Keratinocyte (primary cell): ENCODE measurements at regions not wholly inside any gene's neighbourhood (a gene's known extent, or its start where the extent isn't known, plus 50 kb on each side); places are given as distances from the start of the nearest gene placed in this dataset.

Experiments
- DNase-seq: peaks from one replicate; pipeline ENCODE4 v3.0.0-alpha.2; 2011; ENCODE audit warnings: low read depth, missing footprints, low spot score
- FAIRE-seq: peaks from 2 replicates; lab custom pipeline; 2011; peaks lifted over from hg19 to GRCh38; lab: Jason Lieb, UNC
- H2AFZ ChIP-seq: 2 replicates; pipeline ENCODE4 v1.6.0; 2012; ENCODE audit warnings: low read length, control low read depth, inconsistent platforms; ENCODE audit not compliant: control insufficient read depth
- H3K27ac ChIP-seq: 2 replicates; pipeline ENCODE4 v1.5.1; 2011; ENCODE audit warnings: low read length; ENCODE audit not compliant: control insufficient read depth, insufficient read depth
- H3K27me3 ChIP-seq: 3 replicates; pipeline ENCODE4 v1.6.0; 2011; ENCODE audit warnings: low read length; ENCODE audit not compliant: control insufficient read depth, insufficient read depth; ENCODE audit errors: extremely low read depth
- H3K36me3 ChIP-seq, 2 experiments: 2 replicates in 1 of 2; 3 replicates in 1 of 2; pipeline ENCODE4 v1.5.1; 2011; ENCODE audit warnings: low read length in 2 of 2, mild to moderate bottlenecking in 1 of 2; ENCODE audit not compliant: control insufficient read depth in 2 of 2, insufficient read depth in 2 of 2; ENCODE audit errors: extremely low read depth in 1 of 2
- H3K4me1 ChIP-seq: 3 replicates; pipeline ENCODE4 v1.5.1; 2011; ENCODE audit warnings: low read length; ENCODE audit not compliant: control insufficient read depth, insufficient read depth; ENCODE audit errors: extremely low read depth
- H3K4me2 ChIP-seq: 3 replicates; pipeline ENCODE4 v1.6.0; 2011; ENCODE audit warnings: low read depth, low read length; ENCODE audit not compliant: control insufficient read depth, insufficient read depth; ENCODE audit errors: extremely low read depth
- H3K4me3 ChIP-seq, 3 experiments: fragments of 200-600 bp in 1 of 3; sonication (generic) in 1 of 3; 2 replicates in 2 of 3; 3 replicates in 1 of 3; pipeline ENCODE4 v1.5.1; 2011 to 2016; ENCODE audit warnings: low read length in 3 of 3, mild to moderate bottlenecking in 3 of 3, control low read depth in 2 of 3, inconsistent platforms in 1 of 3, low read depth in 1 of 3, mixed read lengths in 1 of 3, mixed run types in 1 of 3, moderate library complexity in 1 of 3; ENCODE audit not compliant: control insufficient read depth in 2 of 3, insufficient read depth in 2 of 3; ENCODE audit errors: extremely low read depth in 1 of 3
- H3K79me2 ChIP-seq: 2 replicates; pipeline ENCODE4 v1.6.0; 2012; ENCODE audit warnings: low read length; ENCODE audit not compliant: control insufficient read depth, insufficient read depth
- H3K9ac ChIP-seq: 3 replicates; pipeline ENCODE4 v1.6.0; 2011; ENCODE audit warnings: low read length; ENCODE audit not compliant: control insufficient read depth, insufficient read depth; ENCODE audit errors: extremely low read depth
- H3K9me1 ChIP-seq: 3 replicates; pipeline ENCODE4 v1.6.0; 2011; ENCODE audit warnings: low read length; ENCODE audit not compliant: control insufficient read depth, insufficient read depth; ENCODE audit errors: extremely low read depth
- H3K9me3 ChIP-seq: 2 replicates; pipeline ENCODE4 v1.5.1; 2012; ENCODE audit warnings: low read depth, low read length; ENCODE audit not compliant: control insufficient read depth
- H4K20me1 ChIP-seq: 3 replicates; pipeline ENCODE4 v1.6.0; 2011; ENCODE audit warnings: low read length; ENCODE audit not compliant: control insufficient read depth, insufficient read depth; ENCODE audit errors: extremely low read depth
- EZH2 ChIP-seq: IDR thresholded peaks from one replicate; pipeline ENCODE4 v1.6.1; 2012; ENCODE audit warnings: inconsistent platforms, mild to moderate bottlenecking, low read length, moderate library complexity
- dilution Hi-C: fragments of 300-500 bp; cut with MboI; formaldehyde crosslinking; loops from one replicate; pipeline ENCODE4 v1.7.0; 2020; ENCODE audit warnings: low sequenced_read_pairs; ENCODE audit not compliant: extremely low pct_ligation_motif_present
- TF ChIP-seq, protein P1 (sequence below), 3 experiments: IDR thresholded peaks in 1 of 3; conservative IDR thresholded peaks in 1 of 3; optimal IDR thresholded peaks in 1 of 3; 2 replicates in 2 of 3; 3 replicates in 1 of 3; pipeline versions ENCODE3 to v1.5.1; 2011; ENCODE audit warnings: low read length in 3 of 3, mild to moderate bottlenecking in 3 of 3, moderate library complexity in 2 of 3, control low read depth in 1 of 3, inconsistent platforms in 1 of 3; ENCODE audit not compliant: insufficient read depth in 2 of 3; ENCODE audit errors: extremely low read depth in 1 of 3

DNA sequence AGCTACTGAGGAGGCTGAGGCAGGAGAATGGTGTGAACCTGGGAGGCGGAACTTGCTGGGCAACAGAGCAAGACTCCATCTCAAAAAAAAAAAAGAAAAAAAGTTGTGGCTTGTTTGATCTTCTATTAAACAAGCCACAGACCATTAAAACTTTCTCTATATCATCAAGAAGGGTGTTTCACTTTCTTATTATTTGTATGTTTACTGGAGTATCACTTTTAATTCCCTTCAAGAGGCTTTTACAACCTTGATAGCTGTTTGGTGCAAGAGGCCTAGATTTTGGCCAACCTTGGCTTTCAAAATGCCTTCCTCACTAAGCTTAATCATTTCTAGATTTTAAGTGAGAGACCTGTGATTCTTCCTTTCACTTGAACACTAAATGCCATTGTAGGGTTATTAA lies 339.1 kb downstream of the TSN start:
- FAIRE-seq: no peak
- dilution Hi-C loops: no loop called here
- H3K79me2 ChIP-seq: no peaks in the 10 kb centered on the region

DNA sequence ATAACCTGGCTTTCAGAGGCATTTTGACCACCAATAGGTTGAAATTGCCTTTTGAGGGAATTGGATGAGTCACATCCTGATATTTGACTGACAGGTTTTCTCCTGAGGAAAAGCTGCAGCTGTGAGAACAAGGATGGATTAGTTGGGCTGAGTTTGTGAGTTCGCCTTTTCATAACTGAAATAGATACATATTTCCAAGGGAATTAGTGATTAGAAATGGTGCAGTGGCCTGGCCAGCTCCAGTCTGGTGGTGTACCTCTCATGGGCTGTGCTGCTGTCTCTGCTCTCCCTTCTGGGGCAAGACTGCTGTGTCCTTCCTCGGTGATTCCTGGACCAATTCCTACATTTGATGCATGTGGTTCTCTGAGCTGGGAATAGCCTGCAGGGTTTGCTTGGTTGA lies 341.3 kb downstream of the TSN start:
- Histone ChIP-seq H3K27me3 (no peaks in the 10 kb centered on the region), H3K9me3 (no peaks in the 10 kb centered on the region), H4K20me1 (no peaks in the 10 kb centered on the region), H2AFZ (no peak overlapping the region), H3K79me2 (no peaks in the 10 kb centered on the region), H3K9me1 (no peaks in the 10 kb centered on the region), H3K9ac (no peak overlapping the region), H3K4me2 (no peak overlapping the region), H3K4me3 (no peak overlapping the region), H3K27ac (no peak overlapping the region), H3K36me3 (no peaks in the 10 kb centered on the region), H3K4me1 (no peaks in the 10 kb centered on the region)
- no peak for TF ChIP-seq EZH2
- TF ChIP-seq, protein P1, sequence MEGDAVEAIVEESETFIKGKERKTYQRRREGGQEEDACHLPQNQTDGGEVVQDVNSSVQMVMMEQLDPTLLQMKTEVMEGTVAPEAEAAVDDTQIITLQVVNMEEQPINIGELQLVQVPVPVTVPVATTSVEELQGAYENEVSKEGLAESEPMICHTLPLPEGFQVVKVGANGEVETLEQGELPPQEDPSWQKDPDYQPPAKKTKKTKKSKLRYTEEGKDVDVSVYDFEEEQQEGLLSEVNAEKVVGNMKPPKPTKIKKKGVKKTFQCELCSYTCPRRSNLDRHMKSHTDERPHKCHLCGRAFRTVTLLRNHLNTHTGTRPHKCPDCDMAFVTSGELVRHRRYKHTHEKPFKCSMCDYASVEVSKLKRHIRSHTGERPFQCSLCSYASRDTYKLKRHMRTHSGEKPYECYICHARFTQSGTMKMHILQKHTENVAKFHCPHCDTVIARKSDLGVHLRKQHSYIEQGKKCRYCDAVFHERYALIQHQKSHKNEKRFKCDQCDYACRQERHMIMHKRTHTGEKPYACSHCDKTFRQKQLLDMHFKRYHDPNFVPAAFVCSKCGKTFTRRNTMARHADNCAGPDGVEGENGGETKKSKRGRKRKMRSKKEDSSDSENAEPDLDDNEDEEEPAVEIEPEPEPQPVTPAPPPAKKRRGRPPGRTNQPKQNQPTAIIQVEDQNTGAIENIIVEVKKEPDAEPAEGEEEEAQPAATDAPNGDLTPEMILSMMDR (optimal IDR thresholded peaks at IDR 0.05 in 1 of 3, IDR thresholded peaks at IDR 0.05 in 1 of 3, conservative IDR thresholded peaks at IDR 0.05 in 1 of 3; ENCODE audit: extremely low read depth in 1 of 3, insufficient read depth in 2 of 3, low read length in 3 of 3): no peak
- FAIRE-seq (no peak), DNase-seq (no peak)
- dilution Hi-C loops: no loop called here

More for the DNA sequence above, 339.1 kb downstream of the TSN start:
- Histone ChIP-seq H3K9me1 (no peaks in the 10 kb centered on the region), H3K27me3 (no peaks in the 10 kb centered on the region), H2AFZ (no peak overlapping the region), H3K4me2 (no peak overlapping the region), H3K9me3 (no peaks in the 10 kb centered on the region), H3K9ac (no peak overlapping the region), H3K4me1 (no peaks in the 10 kb centered on the region), H4K20me1 (no peaks in the 10 kb centered on the region), H3K27ac (no peak overlapping the region), H3K36me3 (no peaks in the 10 kb centered on the region), H3K4me3 (no peak overlapping the region)
- TF ChIP-seq EZH2: no peak
- TF ChIP-seq, protein P1 (optimal IDR thresholded peaks at IDR 0.05 in 1 of 3, IDR thresholded peaks at IDR 0.05 in 1 of 3, conservative IDR thresholded peaks at IDR 0.05 in 1 of 3; ENCODE audit: extremely low read depth in 1 of 3, insufficient read depth in 2 of 3, low read length in 3 of 3): no peak
- DNase-seq: no peak
